NCI-H187 treated with DMSO at 0.1 percent for 48 hours (cell line): ENCODE measurements at regions not wholly inside any gene's neighbourhood (a gene's known extent, or its start where the extent isn't known, plus 50 kb on each side); places are given as distances from the start of the nearest gene placed in this dataset.

Experiments used
- DNase-seq: peaks from one replicate; lab custom pipeline; 2025; lab: John Stamatoyannopoulos, UW

- no peak for DNase-seq
These were observed 583.2 kb downstream of the GLRX3 start for GRCh38 chr10:130719448-130719752.

- DNase-seq = no peak
These were observed 584.0 kb downstream of the GLRX3 start for GRCh38 chr10:130720235-130720634.

GRCh38 chr10:130721971-130722370 is 585.8 kb downstream of the GLRX3 start:
- DNase-seq = no peak

- no peak for DNase-seq
These were observed 587.5 kb downstream of the GLRX3 start for GRCh38 chr10:130723704-130724103.

- DNase-seq = no peak
These were observed 586.0 kb downstream of the TCERG1L start for GRCh38 chr10:130725474-130725970.

- no peak for DNase-seq
These were observed 584.4 kb downstream of the TCERG1L start for GRCh38 chr10:130726996-130727725.

- no peak for DNase-seq
These were observed 583.6 kb downstream of the TCERG1L start for GRCh38 chr10:130727766-130728490.

GRCh38 chr10:130728531-130729215 is 582.8 kb downstream of the TCERG1L start:
- no peak for DNase-seq

GRCh38 chr10:130729876-130730275 is 581.6 kb downstream of the TCERG1L start:
- no peak for DNase-seq

- DNase-seq = no peak
These were observed 574.3 kb downstream of the TCERG1L start for GRCh38 chr10:130737186-130737585.

GRCh38 chr10:130737621-130738020 is 573.9 kb downstream of the TCERG1L start:
- no peak for DNase-seq

- no peak for DNase-seq
These were observed 572.3 kb downstream of the TCERG1L start for GRCh38 chr10:130739016-130739756.

GRCh38 chr10:130739757-130740145 is 571.8 kb downstream of the TCERG1L start:
- DNase-seq = no peak

- no peak for DNase-seq
These were observed 571.4 kb downstream of the TCERG1L start for GRCh38 chr10:130740166-130740565.

GRCh38 chr10:130740915-130741750 is 570.4 kb downstream of the TCERG1L start:
- DNase-seq = no peak

- no peak for DNase-seq
These were observed 569.3 kb downstream of the TCERG1L start for GRCh38 chr10:130741901-130742855.

- no peak for DNase-seq
These were observed 568.4 kb downstream of the TCERG1L start for GRCh38 chr10:130742941-130743675.

- DNase-seq = no peak
These were observed 567.7 kb downstream of the TCERG1L start for GRCh38 chr10:130743751-130744271.

GRCh38 chr10:130744631-130745030 is 566.9 kb downstream of the TCERG1L start:
- no peak for DNase-seq
